Fibroblast of gingiva (primary cell): ENCODE measurements at regions not wholly inside any gene's neighbourhood (a gene's known extent, or its start where the extent isn't known, plus 50 kb on each side); places are given as distances from the start of the nearest gene placed in this dataset.

ENCODE experiments used
- DNase-seq: peaks from one replicate; pipeline ENCODE4 v3.0.0-alpha.2; 2011; ENCODE audit warnings: low read depth

DNA sequence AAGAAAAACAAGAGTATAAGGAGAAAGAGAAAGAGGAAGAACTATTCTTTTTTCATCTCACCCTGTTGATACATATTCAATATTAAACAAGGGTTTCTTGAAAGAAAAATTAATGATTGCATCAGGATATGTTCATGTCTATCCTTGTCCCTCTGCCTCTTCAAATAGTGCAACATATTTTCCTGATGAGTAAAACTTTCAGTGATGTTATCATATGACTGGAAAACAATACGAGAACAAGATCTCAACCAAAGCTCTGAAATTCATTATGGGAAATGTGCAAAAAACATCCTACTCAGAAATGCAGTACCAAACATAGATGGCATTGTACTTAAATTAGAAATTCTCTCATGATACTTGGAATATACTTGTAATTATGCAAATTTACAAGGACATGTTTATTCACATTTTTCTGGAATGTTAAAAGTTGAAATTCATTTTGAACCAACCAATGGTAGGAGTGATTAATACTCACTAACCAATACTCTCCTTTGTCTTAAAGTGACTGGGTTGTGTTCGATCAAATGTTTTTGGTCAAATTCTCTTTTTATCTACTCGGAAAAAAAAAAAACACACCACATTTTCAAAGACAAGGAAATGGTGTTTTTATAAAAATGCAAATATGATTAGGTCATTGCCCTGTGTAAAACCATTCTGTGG lies 148.9 kb upstream of the GULP1 start:
- peak; percentile 65 for DNase-seq

DNA sequence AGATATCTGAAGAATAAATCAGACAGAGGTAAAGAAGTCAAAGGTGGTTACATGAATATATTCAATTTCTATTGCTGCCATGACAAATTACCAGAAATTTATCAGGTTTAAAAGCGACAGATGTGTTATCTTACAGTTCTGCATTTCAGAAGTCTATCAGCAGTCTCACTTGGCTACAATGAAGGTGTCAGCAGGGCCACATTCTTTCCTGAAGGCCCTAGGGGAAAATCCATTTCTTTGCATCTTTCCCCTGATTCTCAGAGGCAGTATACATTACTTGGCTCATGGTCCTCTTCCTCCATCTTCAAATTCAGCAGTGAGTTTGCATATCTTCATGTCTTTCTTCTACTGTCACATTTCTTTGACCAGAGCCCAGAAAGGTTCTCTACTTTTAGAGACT lies 145.8 kb upstream of the GULP1 start:
- DNase-seq: no peak

DNA sequence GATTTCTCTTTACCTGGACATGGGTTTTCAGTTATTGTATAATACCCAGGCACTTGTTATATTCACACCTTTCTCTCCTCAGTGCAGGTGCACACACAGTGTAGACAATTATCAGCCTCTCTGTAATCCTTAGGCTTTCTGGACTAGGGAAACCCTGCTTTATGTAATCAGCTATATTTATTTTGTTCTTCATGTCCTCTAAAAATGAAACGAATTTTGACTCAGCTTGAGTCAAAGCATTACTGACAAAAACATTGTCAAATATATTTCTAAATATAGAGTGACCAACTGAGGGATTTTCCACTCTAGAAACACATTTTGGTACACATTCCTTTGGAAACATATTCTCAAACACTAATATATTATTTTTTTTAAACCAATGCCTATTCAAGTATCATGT lies 144.8 kb upstream of the GULP1 start:
- DNase-seq: no peak

DNA sequence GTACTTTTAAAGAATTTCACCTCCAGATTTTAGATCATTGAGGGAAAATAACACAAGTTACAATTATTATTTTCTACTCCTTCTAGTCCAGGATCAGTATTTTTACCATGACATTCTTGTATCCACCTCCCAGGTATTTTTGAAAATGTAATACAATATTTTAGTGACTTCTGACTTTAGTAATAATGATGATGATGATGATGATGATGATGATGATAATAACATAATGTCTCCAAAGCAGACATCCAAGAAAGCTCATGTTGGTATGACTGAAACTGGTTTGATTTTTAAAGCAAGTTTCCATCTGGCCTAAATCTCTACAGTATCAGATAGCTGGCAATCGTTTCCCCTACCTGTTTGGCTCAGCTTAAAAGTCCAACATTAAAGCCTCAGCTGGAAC lies 140.0 kb upstream of the GULP1 start:
- no peak for DNase-seq

GRCh38 chr2:188158337-188159100 lies 133.2 kb upstream of the GULP1 start:
- peak; percentile 13 for DNase-seq

DNA sequence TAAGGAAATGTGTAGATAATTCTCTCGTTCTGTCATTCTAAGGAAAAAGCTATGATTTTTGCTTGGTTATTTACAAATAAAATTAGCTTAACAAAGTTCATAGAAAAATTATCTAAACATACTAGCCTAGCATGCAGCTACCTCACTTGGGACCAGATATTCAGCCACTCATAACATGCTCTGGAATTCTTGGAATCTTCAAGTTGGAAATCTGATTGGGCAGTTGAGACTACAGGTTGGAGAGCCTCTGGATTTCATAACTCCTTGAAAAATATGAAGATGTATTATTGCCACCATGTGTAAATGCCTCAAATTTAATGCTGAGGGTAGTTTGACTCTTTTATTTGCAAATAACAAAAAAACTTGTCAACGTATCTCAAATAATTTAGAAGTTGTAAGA lies 132.2 kb upstream of the GULP1 start:
- DNase-seq: no peak

GRCh38 chr2:188170356-188170755 lies 121.3 kb upstream of the GULP1 start:
- no peak for DNase-seq

DNA sequence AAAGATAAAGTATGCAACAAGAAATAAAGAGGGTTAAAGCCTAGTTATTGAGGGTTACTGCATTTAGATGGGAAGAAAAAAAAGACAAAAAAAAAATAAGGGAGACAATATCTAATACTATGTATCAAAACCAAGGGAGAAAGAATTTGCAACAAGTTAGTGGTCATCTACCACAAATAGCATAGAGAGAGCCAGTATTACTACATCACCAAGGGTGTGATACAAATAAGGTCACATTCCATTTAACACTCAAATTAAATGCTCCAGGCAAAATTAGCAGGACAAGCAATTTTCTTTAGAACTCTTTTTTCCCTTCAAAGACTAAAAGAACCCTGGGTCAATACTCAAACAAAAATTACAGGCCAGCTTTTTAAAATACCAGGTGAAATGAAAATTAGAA lies 115.1 kb upstream of the GULP1 start:
- DNase-seq: no peak

DNA sequence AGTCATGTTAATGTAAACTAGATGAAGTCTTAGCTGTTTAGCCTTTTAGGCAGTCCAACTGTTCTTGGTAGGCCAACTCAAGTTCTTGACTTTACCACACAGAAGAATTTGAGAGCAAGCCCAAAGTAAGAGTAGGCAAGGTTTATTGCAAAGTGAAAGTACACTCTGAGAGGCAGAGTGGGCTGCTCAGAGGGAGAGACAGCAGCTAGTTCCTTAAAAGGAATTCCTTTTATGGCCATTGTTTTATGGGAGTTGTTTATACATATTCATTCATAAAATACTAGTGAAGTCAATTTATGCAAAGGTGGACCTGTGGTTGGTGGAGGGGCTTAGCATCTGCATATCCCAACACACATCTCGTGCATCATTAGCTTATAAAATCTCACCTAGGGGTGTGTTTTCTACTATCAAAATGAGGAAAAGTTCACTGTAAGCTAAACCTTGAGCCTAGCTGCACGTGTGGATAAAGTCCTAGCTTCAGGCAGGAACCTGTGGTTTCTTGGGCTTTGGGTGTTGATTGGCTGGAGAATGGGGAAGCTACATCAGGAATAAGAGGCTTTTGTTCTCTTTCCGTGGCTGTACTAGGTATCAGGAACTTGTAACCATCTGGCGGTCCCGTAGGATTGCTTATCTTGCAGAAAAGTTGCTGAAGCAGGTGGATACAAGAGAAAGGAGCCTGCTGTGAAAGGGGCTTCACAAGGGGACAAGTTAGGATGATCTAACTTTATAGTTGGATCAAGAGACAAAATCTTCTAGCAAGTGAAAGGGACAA lies 110.4 kb upstream of the GULP1 start:
- DNase-seq: no peak

GRCh38 chr2:188181884-188182283 lies 109.8 kb upstream of the GULP1 start:
- DNase-seq: no peak

- DNase-seq: no peak
These were observed 103.9 kb upstream of the GULP1 start for GRCh38 chr2:188187726-188188125.

DNA sequence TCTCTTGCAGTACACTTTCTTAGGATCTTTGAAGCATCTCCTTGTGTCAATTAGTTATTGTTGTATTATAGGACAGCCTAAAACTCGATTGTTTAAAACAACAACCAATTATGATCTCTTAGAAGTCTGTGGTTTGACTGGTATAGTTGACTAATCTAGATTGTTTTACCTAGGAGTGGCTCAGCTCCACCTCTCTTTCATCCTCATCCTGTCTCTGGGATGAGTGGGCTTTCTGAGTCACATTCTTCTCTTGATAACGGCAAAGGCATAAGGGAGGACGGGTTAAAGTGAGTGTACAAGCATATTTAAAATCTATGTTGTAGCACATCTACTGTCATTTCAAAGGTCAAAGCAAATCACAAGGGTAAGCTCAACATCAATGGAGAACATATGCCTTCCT lies 102.3 kb upstream of the GULP1 start:
- no peak for DNase-seq

DNA sequence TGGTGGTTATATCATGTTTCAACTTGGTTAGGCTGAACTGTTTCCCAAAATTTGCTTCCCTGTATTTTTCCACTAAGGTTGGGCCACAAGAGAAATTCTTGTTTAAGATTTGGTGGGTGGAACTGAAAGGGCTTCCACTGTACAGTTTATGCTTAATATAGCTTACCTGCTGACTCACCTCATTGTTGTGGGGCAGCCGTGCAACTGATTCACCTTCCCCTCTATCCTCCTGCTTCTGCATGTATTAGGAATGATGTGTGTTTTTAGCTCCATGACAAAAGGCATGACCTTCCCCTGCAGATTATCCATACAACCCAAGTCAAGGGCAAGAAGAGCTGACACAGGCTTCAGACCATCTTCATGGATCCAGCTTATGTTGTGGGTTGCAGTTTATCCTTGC lies 98.4 kb upstream of the GULP1 start:
- no peak for DNase-seq

DNA sequence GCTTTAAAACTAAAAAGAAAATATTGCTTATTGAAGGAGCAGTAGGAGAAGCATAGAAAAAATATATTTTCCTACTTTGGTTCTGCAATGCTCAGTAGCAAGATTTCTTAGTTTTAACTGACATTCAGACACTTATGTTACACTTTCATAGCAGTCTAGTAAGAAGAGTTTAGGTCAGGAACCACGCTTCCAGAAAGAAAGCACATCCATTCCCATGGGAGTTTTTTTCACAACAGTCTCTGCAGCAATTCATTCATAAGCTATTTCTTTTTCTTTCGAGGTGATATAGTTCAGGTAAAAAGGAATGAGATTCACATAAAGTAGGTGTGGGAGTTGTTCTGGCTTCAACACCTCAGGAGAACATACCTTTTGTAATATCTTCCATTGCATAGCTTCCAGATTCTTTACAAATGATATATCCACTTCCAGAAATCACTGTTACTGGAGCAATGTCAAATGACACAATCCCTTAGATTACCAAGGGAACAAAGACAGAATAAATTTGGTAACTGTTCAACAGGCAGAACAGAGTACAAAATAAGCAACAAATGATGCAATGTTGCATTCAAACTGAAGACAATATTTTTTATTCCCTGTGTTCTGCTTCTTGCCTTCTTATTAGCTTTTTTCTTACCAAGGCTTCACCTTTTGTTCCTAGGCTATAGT lies 95.2 kb upstream of the GULP1 start:
- DNase-seq: peak; percentile 80

DNA sequence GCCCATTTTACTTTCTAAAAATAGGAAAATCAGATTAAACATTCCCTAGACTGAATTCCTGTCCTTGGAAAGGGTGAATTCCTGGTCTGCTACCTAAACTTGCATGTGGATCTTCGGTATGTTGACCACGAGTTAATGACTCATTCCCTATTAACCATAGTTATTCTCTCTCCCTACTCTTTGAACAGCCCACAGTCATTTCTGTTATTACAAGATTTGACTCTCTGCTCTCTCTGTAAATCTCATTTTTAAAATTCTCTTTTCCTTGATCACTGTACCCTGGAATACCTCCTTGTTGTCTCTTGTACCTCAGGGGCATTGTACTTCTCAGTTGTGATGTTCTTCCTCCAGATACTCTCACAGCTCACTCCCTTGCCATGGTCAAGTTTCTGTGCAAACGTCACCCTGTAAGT lies 92.0 kb upstream of the GULP1 start:
- DNase-seq: peak; percentile 3

DNA sequence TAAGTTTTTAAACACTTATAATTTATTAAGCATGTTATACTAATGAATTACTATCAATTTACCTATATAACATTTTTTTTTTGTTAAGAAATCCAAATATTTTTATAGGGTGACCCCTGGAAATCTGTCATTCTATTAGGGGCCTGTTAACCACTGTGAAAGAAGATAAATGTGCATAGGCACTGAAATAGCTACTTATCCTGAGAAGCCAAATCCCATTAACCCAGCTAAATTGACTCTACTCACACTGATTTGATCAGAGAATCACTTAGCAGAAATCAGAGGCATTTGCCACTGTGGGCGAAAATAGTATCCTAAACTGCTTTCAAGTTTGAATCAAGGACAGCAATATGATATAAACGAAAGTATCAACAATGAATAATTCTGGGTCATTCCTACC lies 90.0 kb upstream of the GULP1 start:
- DNase-seq: no peak

- DNase-seq: no peak
These were observed 88.9 kb upstream of the GULP1 start for GRCh38 chr2:188202777-188203176.

GRCh38 chr2:188203776-188204175 lies 87.9 kb upstream of the GULP1 start:
- DNase-seq: peak; percentile 3

- no peak for DNase-seq
These were observed 86.8 kb upstream of the GULP1 start for GRCh38 chr2:188204824-188205223.

- DNase-seq: no peak
These were observed 84.1 kb upstream of the GULP1 start for GRCh38 chr2:188207554-188207953.

- DNase-seq: no peak
These were observed 82.5 kb upstream of the GULP1 start for GRCh38 chr2:188209218-188209617.

DNA sequence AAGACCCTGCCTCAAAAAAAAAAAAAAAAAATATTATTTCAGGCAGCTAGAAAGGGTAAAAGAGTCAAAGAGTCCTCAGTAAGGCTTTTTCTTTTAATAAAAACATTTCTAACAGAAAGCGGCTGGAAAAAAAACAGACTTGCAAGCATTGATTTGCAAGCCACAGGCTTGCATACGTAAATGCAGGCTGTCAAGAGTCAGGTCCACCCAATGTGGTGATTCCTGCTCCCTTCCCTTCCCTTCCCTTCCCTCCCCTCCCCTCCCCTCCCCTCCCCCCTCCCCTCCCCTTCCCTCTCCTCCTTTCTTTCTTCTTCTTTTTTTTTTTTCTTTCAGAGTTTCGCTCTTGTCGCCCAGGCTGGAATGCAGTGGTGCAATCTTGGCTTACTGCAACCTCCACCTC lies 74.4 kb upstream of the GULP1 start:
- no peak for DNase-seq

DNA sequence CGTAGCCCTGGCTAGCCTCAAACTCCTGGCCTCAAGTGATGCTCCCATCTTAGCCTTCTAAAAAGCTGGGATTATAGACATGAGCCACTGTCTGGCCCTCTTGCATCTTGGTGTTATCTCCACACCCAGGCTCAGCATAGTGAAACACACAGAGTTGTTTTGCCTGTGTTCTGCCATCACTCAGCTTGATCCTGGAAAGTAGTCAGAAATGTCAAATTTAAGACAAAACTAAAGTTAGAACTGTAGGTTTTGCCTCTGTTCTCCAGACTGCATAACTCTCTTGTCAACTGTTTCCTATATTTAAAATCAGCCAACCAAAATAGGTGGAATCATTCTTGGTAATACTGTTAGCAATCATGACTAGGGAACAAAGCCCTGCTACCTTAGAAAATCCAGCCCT lies 72.1 kb upstream of the GULP1 start:
- DNase-seq: no peak
